Dedifferentiated amniotic fluid mesenchymal stem cell (primary cell): ENCODE measurements at regions not wholly inside any gene's neighbourhood (a gene's known extent, or its start where the extent isn't known, plus 50 kb on each side); places are given as distances from the start of the nearest gene placed in this dataset.
"Not testable (repeated sequence)": the region's sequence is repeated elsewhere in the genome, so short reads cannot be mapped to it uniquely, and the experiment has no call there.

Source experiments
- DNase-seq: peaks from one replicate; pipeline ENCODE4 v3.0.0-alpha.2; 2016; ENCODE audit errors: extremely low spot score

DNA sequence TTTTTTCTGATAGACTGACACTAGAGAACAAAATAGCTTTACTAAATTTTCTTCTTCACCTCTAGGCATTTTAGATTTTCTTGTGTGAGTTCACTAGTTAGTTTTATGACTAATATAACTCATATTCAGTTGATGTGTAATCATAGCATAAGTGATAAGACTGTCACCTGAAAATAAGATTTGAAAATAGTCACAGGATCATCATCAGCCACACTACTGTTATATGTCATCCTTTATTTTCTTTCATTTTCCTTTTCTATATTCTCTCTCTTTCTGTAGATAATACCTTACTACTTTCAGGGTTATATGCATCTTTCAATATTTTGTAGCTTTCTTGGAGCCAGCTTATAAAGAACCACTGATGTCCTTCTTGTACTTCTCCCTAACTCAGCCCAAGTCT lies 292.6 kb downstream of the TDRD3 start:
- DNase-seq: no peak

DNA sequence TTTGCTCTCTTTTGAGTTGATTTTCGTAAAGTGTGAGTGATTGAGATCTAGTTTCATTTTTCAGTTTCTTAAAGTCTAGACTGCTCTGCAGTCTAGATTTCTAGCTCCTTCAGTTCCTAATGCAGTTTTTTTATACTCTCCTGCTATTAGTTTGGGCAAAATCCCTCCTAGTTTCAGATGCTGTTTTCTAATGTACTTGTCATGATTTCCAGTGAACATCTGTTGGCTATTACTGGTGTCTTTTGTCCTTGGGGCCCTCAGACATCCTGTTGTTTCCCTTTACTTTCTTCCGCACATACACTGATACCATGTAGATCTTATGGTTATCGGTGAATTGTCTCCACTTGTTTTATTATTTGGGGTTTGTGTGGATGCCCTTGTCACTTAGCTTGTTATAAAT lies 292.1 kb downstream of the TDRD3 start:
- no peak for DNase-seq

DNA sequence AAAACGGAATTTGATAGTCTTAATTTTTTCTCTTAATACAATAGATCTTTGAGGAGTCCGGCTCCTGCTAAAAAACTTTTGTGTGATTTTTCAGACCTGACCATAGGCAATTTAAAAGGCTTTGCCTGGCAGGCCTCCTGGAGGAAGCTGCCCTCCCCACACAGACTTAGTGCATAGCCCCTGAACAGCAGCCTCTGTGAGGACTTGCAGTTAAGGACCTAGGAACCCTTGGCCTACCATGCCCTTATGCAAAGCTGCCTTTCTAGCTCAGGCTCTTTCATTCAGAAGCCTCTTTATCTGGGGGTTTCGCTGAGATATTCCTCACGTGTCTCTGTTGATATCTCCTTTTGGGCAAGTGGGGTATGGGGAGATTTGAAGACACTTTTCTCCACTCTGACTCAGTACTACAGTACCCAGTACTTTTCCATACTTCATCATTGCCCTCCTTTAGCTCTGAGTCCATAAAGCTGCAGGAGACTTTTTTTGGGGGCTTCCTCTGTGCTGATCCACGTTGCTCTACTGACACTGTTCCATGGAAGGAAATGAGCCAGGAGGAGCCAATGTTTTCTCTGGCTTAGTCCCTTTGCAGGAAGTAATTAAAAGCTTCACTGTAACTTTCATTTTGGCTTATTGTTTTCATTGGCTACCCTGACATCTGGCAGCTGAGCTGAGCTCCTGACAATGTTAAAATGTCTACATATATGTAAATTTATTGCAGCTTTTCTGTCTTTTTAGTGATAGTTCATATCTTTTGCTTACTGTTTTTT lies 283.1 kb downstream of the TDRD3 start:
- no peak for DNase-seq

DNA sequence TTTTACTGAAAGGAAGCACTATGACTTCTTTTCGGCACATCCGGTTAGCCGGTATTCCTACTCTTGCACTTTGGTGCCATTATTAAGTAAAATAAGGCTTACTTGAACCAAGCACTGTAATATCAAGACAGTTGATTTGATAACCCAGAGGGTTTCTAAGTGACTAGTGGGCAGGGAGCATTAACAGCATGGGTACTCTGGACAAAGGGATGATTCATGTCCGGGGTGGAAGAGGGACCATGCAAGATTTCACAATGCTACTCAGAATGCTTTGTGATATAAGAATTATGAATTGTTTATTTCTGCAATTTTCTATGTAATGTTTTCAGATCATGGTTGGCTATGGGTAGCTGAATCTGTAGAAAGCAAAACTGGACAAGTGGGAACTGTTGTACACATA lies 282.1 kb downstream of the TDRD3 start:
- DNase-seq: no peak

DNA sequence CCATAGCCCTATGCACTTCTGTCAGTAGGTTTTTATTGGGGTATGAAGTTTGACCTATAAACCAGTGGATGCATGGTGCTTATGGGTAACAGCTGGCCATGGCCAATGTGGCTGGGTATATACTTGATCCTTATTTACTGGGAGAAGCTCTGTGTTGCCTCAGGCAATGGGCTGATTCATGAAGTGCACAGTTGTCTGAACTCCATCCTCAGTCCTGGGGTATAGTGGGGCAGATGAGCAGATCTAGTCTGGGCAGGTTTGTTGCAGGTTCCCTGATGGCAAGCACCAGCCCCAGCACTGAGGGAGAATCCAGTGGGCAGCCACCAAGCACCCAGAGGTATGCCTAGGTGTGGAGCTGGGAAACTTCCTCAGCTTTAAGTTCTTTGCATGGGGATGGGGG lies 274.4 kb downstream of the TDRD3 start:
- DNase-seq: no peak

DNA sequence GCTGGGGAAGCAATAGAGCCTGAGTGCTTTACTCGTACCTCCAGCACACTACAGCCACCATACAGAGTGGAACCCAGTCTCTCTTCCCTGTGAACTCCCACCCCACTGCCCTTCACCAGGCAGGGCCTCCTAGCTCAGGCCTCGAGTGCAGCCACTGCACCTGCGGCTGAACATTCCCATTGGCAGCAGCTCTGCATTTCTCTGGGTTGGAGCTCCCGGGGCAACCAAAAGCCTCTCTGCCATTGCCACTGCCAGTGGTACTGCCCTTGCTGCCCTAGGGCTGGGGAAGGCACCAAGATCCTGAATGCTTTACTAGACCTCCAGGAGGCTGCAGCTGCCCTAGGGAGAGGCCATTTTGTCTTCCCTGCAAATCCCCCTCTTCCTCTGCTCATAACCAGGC lies 266.8 kb downstream of the TDRD3 start:
- no peak for DNase-seq

DNA sequence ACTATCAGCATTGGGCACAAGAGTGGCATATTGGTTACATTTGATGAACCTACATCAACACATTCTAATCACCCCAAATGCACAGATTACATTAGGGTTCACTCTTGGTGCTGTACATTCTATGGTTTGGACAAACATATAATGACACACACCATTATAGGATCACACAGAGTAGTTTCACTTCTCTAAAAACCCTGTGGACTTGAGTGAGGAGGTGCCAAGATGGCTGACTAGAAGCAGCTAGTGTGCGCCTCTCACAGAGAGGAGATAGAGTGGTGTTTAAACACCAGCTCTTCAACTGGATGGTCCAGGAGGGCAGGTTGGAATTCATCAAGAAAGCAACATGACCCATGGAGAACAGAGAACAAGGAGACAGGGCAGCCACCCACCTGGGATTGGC lies 265.6 kb downstream of the TDRD3 start:
- no peak for DNase-seq

DNA sequence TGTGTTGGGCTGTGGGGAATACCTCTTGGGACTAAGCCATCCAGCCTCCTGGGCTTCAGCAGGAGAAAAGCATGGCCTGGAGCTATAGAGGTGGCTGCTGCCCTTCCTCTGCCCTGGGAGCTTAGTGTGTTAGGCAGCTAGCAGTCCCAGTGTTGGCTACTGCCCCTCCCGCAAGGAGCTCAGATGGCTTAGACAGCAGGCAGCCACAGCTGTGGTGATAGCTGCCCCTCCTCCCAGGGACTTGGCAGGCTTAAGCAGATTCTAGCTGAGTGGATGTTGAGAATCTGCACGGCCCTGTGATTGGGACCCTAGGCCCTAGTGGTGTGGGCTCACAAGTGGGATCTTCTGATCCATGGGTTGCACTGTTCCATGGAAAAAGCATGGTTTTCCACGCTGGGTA lies 264.5 kb downstream of the TDRD3 start:
- DNase-seq: no peak

DNA sequence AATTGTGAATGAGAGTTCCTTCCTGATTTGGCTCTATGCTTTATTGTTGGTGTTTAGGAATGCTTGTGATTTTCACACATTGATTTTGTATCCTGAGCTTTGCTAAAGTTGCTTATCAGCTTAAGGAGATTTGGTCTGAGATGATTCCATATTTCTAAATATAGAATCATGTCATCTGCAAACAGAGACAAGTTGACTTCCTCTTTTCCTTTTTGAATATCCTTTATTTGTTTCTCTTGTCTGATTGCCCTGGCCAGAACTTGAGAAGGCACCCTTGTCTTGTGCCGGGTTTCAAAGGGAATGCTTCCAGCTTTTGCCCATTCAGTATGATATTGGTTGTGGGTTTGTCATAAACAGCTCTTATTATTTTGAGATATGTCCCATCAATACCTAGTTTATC lies 260.6 kb downstream of the TDRD3 start:
- not testable (repeated sequence) for DNase-seq

DNA sequence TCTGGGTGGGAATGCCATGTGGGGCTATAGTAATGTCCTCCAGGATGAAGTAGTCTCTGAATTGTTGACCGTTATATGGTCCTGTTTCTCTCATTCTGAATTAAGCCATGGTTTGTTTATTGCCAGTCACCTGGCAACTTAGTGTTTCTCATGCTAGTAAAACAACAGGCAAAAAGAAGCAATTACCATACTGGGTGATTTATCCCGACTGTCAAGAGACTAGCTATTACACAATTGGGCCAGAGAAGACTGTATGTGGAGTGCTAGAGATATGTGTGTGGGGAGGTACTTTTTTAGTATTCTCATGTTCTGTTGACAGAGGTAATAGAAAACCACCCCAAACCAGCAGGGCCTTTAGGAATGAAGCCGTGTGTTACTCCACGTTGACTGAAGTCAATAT lies 258.2 kb downstream of the TDRD3 start:
- DNase-seq: no peak

DNA sequence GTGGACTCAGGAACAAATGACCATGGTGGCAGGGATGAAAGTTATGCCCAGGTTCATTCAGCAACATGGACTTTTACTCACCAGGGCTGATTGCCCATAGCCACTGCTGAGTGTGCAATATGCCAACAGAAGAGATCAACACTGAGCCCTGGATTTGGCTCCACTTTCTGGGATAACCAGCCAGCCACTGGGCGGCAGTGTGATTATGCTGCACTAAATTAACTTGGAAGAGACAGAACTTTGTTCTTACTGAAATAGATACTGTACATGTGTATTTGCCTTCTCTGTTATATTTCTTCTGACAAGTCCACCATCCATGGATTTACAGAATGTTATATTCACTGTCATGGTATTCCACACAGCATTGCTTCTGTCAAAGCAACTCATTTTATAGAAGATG lies 257.4 kb downstream of the TDRD3 start:
- DNase-seq: peak; percentile 22

DNA sequence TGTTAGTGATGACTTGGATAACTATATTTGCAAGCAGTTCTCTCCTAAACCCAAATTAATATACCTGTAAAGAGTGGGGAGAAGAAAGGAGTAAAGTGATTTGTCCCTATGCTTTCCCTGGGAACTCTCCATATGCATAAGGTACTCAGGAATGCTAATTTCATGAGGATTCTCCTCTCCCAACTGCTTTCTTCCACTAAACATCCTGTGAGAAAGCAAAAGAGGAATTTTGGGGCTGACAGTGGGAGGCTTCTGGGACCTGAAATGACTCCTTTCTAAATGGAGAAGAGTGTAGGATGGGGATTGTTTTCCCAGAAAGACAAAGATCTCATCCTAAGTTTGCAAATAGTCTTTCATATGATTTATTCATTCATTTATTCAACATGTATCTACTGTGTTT lies 250.5 kb downstream of the TDRD3 start:
- DNase-seq: no peak

DNA sequence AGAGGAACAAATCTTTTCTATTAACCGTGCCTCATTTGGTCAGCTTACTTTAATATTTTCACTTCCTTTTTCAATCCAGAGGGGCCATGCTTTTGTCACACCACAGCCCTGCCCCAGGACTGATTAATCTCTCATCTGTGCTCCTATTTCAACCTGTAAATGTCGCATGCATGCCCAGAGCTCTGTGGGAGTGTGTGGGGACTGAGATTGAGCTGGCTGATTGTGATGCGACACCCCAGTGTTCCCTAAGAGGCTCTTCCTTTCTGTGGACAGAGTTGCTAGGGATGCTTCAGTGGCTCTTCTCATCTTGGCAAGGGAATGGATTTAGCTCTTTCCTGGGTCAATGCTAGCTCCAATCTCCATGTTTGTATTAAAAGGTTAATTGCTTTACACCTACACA lies 249.6 kb downstream of the TDRD3 start:
- DNase-seq: no peak

DNA sequence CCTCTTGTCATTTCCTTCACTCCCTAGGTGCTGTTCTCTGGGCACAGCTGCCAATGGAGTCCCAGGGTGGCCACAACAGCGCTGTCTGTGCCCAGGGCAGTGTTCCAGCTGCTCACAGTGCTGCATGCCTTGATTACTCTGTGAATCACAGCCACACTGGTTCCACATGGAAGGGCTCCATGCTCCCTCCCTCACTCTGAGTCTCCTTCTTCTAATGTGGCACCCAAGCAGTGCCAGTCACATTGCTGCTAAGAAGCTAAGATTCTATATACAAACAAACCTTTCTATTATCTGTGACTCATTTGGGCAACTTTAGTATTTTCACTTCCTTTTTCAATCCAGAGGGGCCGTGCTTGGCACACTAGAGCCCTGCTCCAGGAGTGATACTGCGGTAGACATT lies 248.7 kb downstream of the TDRD3 start:
- no peak for DNase-seq

DNA sequence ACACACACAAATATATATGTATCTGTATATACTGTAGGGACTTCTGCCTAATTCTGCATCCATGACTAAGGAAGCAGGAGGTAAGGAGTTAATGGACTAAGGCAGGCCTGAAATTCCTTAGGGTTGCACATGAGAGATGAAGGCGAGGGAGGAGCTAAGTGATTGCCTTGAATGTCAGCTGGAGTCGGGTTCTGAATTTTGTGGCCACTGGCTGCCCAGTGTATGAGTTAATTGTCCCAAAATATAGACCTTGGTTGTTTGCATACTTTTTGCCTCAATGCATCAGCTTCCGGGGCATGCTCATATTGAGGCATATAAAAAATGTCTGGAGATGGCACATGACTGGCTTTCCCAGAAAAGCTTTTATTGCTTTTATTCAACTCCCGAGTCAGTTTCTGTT lies 245.5 kb downstream of the TDRD3 start:
- no peak for DNase-seq

DNA sequence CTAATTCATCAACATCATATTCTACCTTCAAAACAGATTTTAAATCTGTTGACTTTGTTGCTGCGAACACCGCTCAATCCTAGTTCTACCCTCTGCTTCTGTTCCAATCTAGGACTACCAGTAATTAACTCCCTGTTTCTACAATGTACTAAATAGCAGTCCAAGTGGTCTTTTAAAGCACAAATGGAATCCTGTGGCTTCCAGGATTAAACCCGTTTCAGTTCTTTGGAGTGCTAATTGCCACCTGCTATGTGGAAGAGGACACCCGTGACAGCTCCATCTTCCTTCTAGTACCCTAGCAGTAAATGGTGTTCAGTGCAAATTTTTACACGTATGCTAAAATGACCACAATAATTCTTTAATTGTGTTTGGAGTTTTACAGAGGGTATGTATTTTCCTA lies 232.1 kb downstream of the TDRD3 start:
- no peak for DNase-seq

DNA sequence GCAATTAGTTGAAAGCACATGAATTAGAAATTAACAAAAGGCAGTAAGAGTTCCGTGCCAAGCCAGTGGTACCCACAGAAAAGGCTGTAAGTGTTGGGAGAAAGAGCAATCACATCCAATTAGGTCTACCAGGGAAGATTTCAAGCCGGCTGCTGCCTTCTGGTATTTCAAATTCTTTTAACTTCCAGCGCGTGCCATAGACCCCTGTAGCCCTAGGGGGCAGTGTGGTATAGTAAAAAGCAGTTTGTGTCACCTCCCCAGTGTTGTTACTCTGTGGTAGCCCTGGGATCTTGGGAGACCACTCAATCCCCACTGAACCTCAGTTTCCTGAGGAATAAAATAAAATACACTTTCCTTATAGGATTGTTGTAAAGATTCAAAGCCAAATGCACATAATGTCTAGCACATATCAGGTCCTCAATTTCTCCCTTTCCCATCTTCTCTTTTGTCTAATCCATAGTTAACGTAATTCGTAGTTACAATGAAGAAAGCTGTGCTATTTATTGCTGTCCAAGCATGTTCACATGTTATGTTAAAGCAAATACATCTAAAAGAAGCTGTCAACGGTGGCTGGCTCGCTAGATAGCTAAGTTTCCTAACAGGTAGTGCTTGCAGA lies 230.2 kb downstream of the TDRD3 start:
- no peak for DNase-seq
